K562 (cell line): ENCODE measurements at regions not wholly inside any gene's neighbourhood (a gene's known extent, or its start where the extent isn't known, plus 50 kb on each side); places are given as distances from the start of the nearest gene placed in this dataset.

ENCODE experiments used
- AFF4 ChIP-seq: sonication (generic); formaldehyde crosslinking; IDR thresholded peaks from 2 replicates; pipeline ENCODE4 v1.8.0; 2023; ENCODE audit warnings: mild to moderate bottlenecking, missing genetic modification reagents
- ARHGAP35 ChIP-seq: fragments of 450-650 bp; IDR thresholded peaks from 2 replicates; pipeline ENCODE4 v1.6.1; 2018; ENCODE audit not compliant: partially characterized antibody
- BRD9 ChIP-seq: fragments of 450-650 bp; IDR thresholded peaks from 2 replicates; pipeline ENCODE4 v1.6.1; 2018; ENCODE audit warnings: low read depth; ENCODE audit not compliant: partially characterized antibody
- CBX5 ChIP-seq: IDR thresholded peaks from 2 replicates; pipeline ENCODE4 v1.6.1; 2014; ENCODE audit warnings: low read depth, borderline replicate concordance
- DIDO1 ChIP-seq: fragments of 450-650 bp; IDR thresholded peaks from 2 replicates; pipeline ENCODE4 v1.6.1; 2016; ENCODE audit warnings: low read depth, missing biosample characterization, missing genetic modification characterization
- EZH2 ChIP-seq: IDR thresholded peaks from 2 replicates; pipeline ENCODE4 v1.6.1; 2012; ENCODE audit warnings: low read depth, mild to moderate bottlenecking, inconsistent platforms, low read length, borderline replicate concordance
- GABPB1 ChIP-seq: sonication (generic); formaldehyde crosslinking; IDR thresholded peaks from 2 replicates; pipeline ENCODE4 v1.8.0; 2022; ENCODE audit warnings: mild to moderate bottlenecking, missing genetic modification reagents
- HDAC1 ChIP-seq, 2 experiments: fragments of 450-650 bp; IDR thresholded peaks; 2 replicates each; pipeline ENCODE4 v1.6.1; 2016 to 2017; ENCODE audit warnings: inconsistent platforms in 1 of 2, mild to moderate bottlenecking in 1 of 2, moderate library complexity in 1 of 2
- MAX ChIP-seq: sonication (generic); formaldehyde crosslinking; IDR thresholded peaks from 2 replicates; pipeline ENCODE4 v1.9.0; 2022; ENCODE audit warnings: mild to moderate bottlenecking, missing genetic modification reagents
- MLX ChIP-seq, 2 experiments: fragments of 450-650 bp in 1 of 2; sonication (generic) in 1 of 2; formaldehyde crosslinking; conservative IDR thresholded peaks; 2 replicates each; pipeline versions ENCODE4 v1.4.0 to v1.8.1; 2020 to 2022; ENCODE audit warnings: mild to moderate bottlenecking in 1 of 2, missing genetic modification reagents in 1 of 2
- NFE2 ChIP-seq: IDR thresholded peaks from 2 replicates; pipeline ENCODE4 v1.6.1; 2014; ENCODE audit warnings: antibody characterized with exemption, low read depth
- PYGO2 ChIP-seq: fragments of 450-650 bp; IDR thresholded peaks from 2 replicates; pipeline ENCODE4 v1.6.1; 2016; ENCODE audit warnings: mild to moderate bottlenecking, missing genetic modification characterization, moderate library complexity, missing compliant biosample characterization
- RAD51 ChIP-seq: fragments of 450-650 bp; IDR thresholded peaks from 2 replicates; pipeline ENCODE4 v1.7.1; 2016; ENCODE audit warnings: low read depth, mild to moderate bottlenecking, borderline replicate concordance
- SMAD4 ChIP-seq: fragments of 250-450 bp; sonication (Bioruptor Pico); conservative IDR thresholded peaks from 2 replicates; pipeline ENCODE4 v1.8.0; 2021; ENCODE audit warnings: inconsistent platforms, mild to moderate bottlenecking, moderate library complexity
- TAF1 ChIP-seq: IDR thresholded peaks from 2 replicates; pipeline ENCODE4 v1.6.1; 2011; ENCODE audit warnings: mild to moderate bottlenecking, low read length, moderate library complexity; ENCODE audit not compliant: insufficient read depth, control insufficient read depth, severe bottlenecking; ENCODE audit errors: extremely low read depth
- THRB ChIP-seq: fragments of 450-650 bp; formaldehyde crosslinking; conservative IDR thresholded peaks from 2 replicates; pipeline ENCODE4 v1.4.0; 2022; ENCODE audit warnings: mild to moderate bottlenecking, missing genetic modification characterization
- USF2 ChIP-seq: sonication (generic); formaldehyde crosslinking; IDR thresholded peaks from 2 replicates; pipeline ENCODE4 v1.5.0; 2020; ENCODE audit warnings: missing genetic modification reagents
- ZNF140 ChIP-seq: fragments of 250-450 bp; sonication (Bioruptor Pico); IDR thresholded peaks from 2 replicates; pipeline ENCODE4 v1.8.0; 2021; ENCODE audit warnings: moderate library complexity, mild to moderate bottlenecking, inconsistent platforms
- ZNF282 ChIP-seq: sonication (generic); formaldehyde crosslinking; IDR thresholded peaks from 2 replicates; pipeline ENCODE4 v1.8.1; 2023; ENCODE audit warnings: missing genetic modification reagents
- ZNF408 ChIP-seq: fragments of 250-450 bp; sonication (Bioruptor Pico); IDR thresholded peaks from 2 replicates; pipeline ENCODE4 v1.4.0; 2020; ENCODE audit warnings: low read depth, mild to moderate bottlenecking, moderate library complexity
- ZNF584 ChIP-seq: fragments of 200-800 bp; sonication (Bioruptor generic); IDR thresholded peaks from 2 replicates; pipeline ENCODE4 v1.6.1; 2016; ENCODE audit warnings: low read depth, mild to moderate bottlenecking, missing genetic modification characterization, missing compliant biosample characterization
- ZNF766 ChIP-seq: fragments of 200-800 bp; sonication (Bioruptor generic); conservative IDR thresholded peaks from 2 replicates; pipeline ENCODE4 v1.6.1; 2016; ENCODE audit warnings: missing genetic modification characterization, missing compliant biosample characterization
- ZSCAN32 ChIP-seq: fragments of 450-650 bp; formaldehyde crosslinking; IDR thresholded peaks from 2 replicates; pipeline ENCODE4 v1.4.0; 2020; ENCODE audit warnings: mild to moderate bottlenecking, moderate library complexity

GRCh38 chr4:159042097-159042605 is 60.7 kb upstream of the RAPGEF2 start (continued):
- no peak for TF ChIP-seq DIDO1 (tag)
- TF ChIP-seq ARHGAP35, result no peak
- TF ChIP-seq MAX, result no peak
- TF ChIP-seq PYGO2, result no peak
- peak in 1 of 2 experiments; percentile 82; a peak in 2 of 4 replicates for TF ChIP-seq HDAC1 (IDR thresholded peaks at IDR 0.05)
- TF ChIP-seq TAF1, result peak; percentile 69
- no peak for TF ChIP-seq ZNF140 (CRISPR knock-in tag)
- peak; percentile 59 for TF ChIP-seq NFE2
- TF ChIP-seq EZH2, result no peak
- TF ChIP-seq CBX5, result no peak
- peak; percentile 82 for TF ChIP-seq ZNF766 (CRISPR knock-in tag)
- no peak for TF ChIP-seq THRB
- no peak for TF ChIP-seq GABPB1
- TF ChIP-seq ZNF408 (CRISPR knock-in tag), result no peak
- no peak for TF ChIP-seq MLX (CRISPR knock-in tag; conservative IDR thresholded peaks at IDR 0.05)
- no peak for TF ChIP-seq USF2 (CRISPR knock-in tag)
- TF ChIP-seq ZNF282, result no peak
- no peak for TF ChIP-seq ZNF584 (CRISPR knock-in tag)
- no peak for TF ChIP-seq AFF4
- TF ChIP-seq SMAD4 (CRISPR knock-in tag), result peak; percentile 79
- no peak for TF ChIP-seq RAD51
- TF ChIP-seq BRD9, result peak; percentile 78
- no peak for TF ChIP-seq ZSCAN32
